Epidermal melanocyte (primary cell): ENCODE measurements at regions not wholly inside any gene's neighbourhood (a gene's known extent, or its start where the extent isn't known, plus 50 kb on each side); places are given as distances from the start of the nearest gene placed in this dataset.
"Not testable (repeated sequence)": the region's sequence is repeated elsewhere in the genome, so short reads cannot be mapped to it uniquely, and the experiment has no call there.

Source experiments
- DNase-seq: peaks from one replicate; pipeline ENCODE4 v3.0.0; 2011; ENCODE audit warnings: low spot score; ENCODE audit not compliant: insufficient read length

GRCh38 chr16:21487956-21488355, 111.4 kb upstream of the METTL9 start:
- DNase-seq = not testable (repeated sequence)

- not testable (repeated sequence) for DNase-seq
These were observed 100.3 kb upstream of the METTL9 start for GRCh38 chr16:21499046-21499445.

- not testable (repeated sequence) for DNase-seq
These were observed 98.0 kb upstream of the METTL9 start for GRCh38 chr16:21501223-21501868.

GRCh38 chr16:21501869-21502667, 97.3 kb upstream of the METTL9 start:
- peak; percentile 65 for DNase-seq

GRCh38 chr16:21503574-21503920, 95.8 kb upstream of the METTL9 start:
- DNase-seq = not testable (repeated sequence)

GRCh38 chr16:21503941-21504832, 95.2 kb upstream of the METTL9 start:
- not testable (repeated sequence) for DNase-seq

- DNase-seq = not testable (repeated sequence)
These were observed 93.4 kb upstream of the METTL9 start for GRCh38 chr16:21505751-21506520.

GRCh38 chr16:21506857-21507456, 92.4 kb upstream of the METTL9 start:
- not testable (repeated sequence) for DNase-seq

- not testable (repeated sequence) for DNase-seq
These were observed 91.6 kb upstream of the METTL9 start for GRCh38 chr16:21507631-21508305.

GRCh38 chr16:21508661-21509436, 90.5 kb upstream of the METTL9 start:
- peak; percentile 79 for DNase-seq

- peak; percentile 16 for DNase-seq
These were observed 89.8 kb upstream of the METTL9 start for GRCh38 chr16:21509437-21510086.

- not testable (repeated sequence) for DNase-seq
These were observed 88.5 kb upstream of the METTL9 start for GRCh38 chr16:21510869-21511255.

GRCh38 chr16:21511315-21512210, 87.8 kb upstream of the METTL9 start:
- DNase-seq = not testable (repeated sequence)

- DNase-seq = not testable (repeated sequence)
These were observed 86.8 kb upstream of the METTL9 start for GRCh38 chr16:21512280-21513192.

- DNase-seq = not testable (repeated sequence)
These were observed 86.0 kb upstream of the METTL9 start for GRCh38 chr16:21513337-21513741.

GRCh38 chr16:21513812-21514473, 85.4 kb upstream of the METTL9 start:
- not testable (repeated sequence) for DNase-seq
